ENCODE measurements at regions not wholly inside any gene's neighbourhood (a gene's known extent, or its start where the extent isn't known, plus 50 kb on each side); places are given as distances from the start of the nearest gene placed in this dataset.

GRCh38 chr13:87942205-87942604, 271.0 kb downstream of the SLITRK5 start:
- TF ChIP-seq CTCF (IDR thresholded peaks at IDR 0.05) (no peak), POLR2AphosphoS5 (IDR thresholded peaks at IDR 0.05) (no peak)
